G401.6 (cell line): ENCODE measurements at regions not wholly inside any gene's neighbourhood (a gene's known extent, or its start where the extent isn't known, plus 50 kb on each side); places are given as distances from the start of the nearest gene placed in this dataset.

Experiments used
- FAIRE-seq: peaks from 2 replicates; lab custom pipeline; 2012; peaks lifted over from hg19 to GRCh38; lab: Jason Lieb, UNC

GRCh38 chr5:133796186-133796585, 172.2 kb downstream of the C5orf15 start:
- no peak for FAIRE-seq

- no peak for FAIRE-seq
Measured at GRCh38 chr5:133794771-133795415, 173.5 kb downstream of the C5orf15 start.

DNA sequence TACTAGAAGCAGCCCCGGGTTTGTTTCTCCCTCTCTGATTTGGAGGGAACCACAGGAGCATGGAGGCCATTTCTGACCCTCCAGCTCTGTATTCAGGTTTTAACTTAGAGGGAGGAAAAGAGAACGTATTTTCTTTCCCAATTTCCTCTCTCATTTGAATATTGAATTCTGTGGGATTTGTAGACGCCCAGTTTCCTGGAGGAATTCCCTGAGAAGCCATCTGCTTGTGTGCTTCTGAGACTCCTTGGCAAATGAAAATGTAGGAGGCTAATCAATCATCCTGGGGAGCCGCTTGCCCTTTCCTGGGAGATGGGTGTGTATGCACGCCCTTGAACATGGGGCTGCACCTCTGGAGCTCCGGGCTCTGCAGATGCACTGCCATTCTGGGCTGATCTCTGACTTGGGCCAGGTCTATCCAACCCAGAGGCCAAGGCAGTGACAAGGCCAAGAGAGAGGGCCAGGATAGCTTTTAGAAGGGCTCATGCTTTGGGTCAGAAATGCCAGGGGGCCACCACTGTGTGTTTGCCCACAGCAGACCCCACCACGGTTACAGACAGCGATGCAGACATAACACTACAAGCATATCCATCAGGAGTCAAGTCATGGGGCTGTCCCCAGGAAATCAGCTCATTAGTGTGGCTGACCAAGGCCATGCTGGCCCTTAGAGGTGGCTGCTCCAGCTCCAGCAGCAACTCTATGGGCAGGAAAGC, 174.5 kb downstream of the C5orf15 start:
- FAIRE-seq, result no peak

DNA sequence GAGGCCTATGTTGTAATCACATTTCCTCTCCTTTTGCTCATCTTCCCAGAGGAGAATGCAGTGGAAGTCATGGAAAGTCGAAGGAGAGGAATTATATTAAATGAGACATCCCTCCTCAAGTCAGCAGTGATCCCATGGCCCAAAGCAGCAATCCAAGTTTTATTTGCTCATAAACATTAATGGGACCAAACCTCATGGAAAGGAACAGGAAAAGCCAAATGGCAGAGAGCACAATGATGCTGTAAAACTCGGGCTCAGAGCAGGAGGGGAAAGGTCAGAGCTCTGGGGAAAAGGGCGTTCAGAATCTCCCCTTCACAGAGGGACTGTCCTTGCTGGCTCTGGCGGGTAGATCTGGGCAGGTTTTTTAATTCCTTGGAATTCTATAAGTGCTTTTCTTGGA, 175.8 kb downstream of the C5orf15 start:
- no peak for FAIRE-seq

DNA sequence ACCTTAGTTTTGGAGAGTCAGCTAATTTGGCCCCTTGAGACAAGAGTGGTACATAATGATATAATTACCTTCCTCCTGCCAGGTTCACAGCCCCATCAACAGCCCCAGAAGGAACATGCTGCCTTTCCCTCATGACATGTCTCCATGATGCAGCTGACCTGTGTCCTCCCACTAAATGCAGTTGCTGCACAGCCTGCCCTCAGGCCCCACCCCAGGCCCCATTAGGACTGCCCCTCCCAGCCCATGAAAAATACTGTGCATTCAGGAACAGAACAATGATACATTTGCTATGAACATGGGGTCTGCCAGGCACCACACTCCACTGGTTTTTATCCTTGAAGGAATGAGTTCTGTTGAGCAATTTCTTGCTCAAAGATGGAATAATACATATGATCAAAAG, 176.4 kb downstream of the C5orf15 start:
- no peak for FAIRE-seq

DNA sequence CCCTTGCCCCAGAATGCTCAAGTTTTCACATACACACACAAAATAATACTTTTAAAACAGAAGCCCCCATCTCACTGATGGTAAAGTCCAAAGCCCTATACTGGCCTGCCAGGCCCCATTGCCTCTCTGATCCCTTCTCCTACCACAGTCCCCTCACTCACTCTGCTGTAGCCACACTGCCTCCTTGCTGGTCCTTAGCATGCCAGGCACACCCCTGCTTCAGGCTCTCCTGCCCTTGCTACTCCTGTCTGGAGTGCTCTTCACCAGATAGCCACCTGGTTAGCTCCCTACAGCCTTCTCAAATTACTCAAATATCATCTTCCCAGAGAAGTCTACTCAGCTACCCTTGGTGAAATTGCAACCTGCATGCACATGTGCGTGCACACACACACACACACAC, 177.5 kb downstream of the C5orf15 start:
- no peak for FAIRE-seq

DNA sequence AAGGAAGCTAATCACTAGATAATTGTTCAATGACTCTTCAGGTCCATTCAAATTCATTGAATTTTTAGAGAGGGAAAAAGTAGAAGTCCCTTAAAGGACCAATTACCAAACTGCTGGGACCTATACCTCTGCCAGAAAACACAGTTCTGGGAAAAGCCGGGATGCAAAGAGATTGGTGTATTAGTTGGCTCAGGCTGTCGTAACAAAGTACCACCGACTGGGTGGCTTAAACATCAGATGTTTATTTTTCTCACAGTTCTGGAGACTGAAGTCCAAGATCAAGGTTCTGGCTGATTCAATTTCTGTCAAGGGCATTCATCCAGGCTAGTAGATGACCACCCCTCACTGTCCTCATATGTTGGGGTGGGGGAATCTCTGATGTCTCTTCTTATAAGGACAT, 177.1 kb upstream of the FSTL4 start:
- no peak for FAIRE-seq

GRCh38 chr5:133788121-133788520, 175.8 kb upstream of the FSTL4 start:
- no peak for FAIRE-seq

DNA sequence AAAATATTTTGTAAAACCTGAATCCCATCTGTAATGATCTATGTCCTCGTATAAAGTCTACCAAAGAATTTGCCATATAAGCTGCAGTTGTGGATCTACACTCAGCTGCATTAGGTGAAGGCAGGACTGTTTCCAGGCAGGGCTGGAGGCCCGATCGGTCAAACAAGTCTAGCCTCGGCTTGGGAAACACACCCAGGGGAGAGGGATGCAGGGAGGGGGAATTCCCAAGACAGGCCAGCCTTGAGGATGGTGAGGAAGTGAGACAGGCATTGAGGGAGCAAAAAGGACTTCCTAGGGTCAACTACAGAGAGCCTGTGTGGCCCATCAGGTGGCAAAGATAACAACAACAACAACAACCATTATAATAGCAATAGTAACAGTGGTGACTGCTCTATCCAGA, 174.1 kb upstream of the FSTL4 start:
- FAIRE-seq, result no peak

DNA sequence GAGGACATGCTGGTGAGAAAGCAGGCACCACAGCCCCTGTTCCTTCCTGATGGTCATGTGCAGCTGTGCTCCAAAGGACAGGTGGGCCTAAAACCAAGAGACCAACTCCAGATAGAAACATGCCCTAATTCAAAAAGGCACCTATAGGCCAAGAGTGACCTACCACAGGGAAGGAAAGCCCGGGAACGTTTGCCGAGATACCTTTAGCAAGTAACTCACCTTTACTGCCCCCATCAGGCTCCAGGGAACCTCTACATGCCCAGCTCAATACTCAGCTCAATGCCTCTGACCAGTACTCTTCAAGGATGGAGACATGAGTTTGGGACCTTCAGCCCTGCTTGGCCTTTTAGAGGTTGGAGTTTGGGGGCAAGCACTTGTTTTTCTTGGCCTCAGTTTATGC, 172.8 kb upstream of the FSTL4 start:
- no peak for FAIRE-seq

GRCh38 chr5:133783481-133783880, 171.1 kb upstream of the FSTL4 start:
- FAIRE-seq, result no peak

- FAIRE-seq, result no peak
Measured at GRCh38 chr5:133782736-133783135, 170.4 kb upstream of the FSTL4 start.

DNA sequence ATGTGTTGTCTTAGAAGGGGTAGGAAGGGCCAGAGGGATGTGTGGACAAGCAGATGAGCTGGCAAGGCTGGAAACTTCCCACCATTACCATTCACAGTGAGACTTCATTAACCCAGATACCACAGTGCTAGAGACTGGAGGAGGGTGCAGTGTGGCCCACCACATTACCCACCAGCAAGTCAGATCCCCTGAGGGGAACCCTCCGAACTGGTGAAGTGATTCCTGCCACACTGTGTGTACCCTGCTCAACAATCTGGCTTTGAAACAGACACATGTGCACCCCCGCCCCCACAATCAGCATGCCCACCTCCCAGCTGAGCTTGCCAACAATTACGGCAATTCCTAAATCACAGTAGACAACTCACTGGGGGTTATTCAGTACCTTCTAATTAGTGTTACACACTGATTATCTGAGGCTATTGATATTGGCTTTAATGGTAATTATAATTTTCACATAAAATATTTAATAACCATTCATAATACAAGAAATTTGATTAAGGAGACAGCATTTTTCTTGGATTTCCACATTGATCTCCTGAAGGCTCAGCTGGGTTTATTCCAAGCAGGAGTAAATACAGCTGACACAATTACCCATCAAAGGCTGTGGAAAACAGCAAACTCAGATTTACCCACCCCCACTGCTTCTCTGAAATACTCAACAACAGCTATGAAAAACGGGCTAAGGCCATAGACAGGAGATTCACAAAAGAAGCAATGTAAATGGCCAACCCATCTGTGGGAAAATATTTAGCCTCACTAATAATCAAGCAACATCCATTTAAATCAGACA, 169.3 kb upstream of the FSTL4 start:
- no peak for FAIRE-seq

GRCh38 chr5:133780619-133781280, 168.4 kb upstream of the FSTL4 start:
- FAIRE-seq, result no peak

- no peak for FAIRE-seq
Measured at GRCh38 chr5:133779828-133780475, 167.6 kb upstream of the FSTL4 start.

GRCh38 chr5:133778636-133779035, 166.3 kb upstream of the FSTL4 start:
- FAIRE-seq, result no peak

GRCh38 chr5:133777951-133778350, 165.6 kb upstream of the FSTL4 start:
- no peak for FAIRE-seq

DNA sequence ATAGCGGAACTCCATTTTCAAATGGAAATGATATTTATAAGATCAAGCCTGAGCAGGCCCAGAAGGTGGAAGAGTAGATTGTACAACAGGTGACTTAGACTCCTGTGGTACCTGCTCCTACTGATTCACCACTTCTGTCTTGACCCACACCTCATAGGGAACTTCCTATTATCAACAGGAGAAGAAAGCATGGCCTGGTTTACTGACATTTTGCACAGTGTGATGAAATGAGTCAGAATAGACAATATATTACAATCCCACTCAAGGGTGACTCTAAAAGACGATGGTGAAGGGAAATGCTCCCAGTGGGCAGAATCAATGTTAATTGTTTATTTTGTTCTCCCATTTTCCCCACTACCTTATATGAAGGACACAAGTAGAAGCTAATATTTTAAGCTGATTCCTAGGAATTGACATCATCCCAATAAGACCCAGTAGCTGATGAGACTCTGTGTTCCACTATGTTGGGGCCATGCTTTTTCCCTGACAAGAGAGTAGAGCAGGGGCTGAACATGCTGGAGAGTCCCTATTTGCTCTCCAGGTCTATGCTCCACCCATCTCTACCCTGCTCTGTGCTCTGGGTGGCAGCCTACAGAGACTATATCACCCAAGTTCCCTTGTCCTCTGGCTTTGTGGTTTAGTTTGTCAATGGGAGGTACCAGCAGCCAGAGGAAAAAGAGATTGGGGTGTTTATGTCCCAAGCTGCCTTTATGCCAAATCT, 163.4 kb upstream of the FSTL4 start:
- no peak for FAIRE-seq

GRCh38 chr5:133773247-133774202, 161.2 kb upstream of the FSTL4 start:
- FAIRE-seq, result no peak

DNA sequence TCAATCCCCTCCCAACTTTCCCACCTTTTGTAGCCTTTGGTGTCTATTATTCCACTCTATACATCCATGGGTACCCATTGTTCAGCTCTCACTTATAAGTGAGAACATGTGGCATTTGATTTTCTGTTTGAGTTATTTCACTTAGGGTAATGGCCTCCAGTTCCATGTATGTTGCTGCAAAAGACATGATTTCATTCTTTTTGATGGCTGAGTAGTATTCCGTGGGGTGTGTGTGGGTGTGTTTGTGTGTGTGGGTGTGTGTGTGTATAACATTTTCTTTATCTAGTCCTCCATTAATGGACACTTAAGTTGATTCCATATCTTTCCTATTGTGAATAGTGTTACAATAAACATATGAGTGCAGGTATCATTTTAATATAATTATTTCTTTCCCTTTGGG, 157.5 kb upstream of the FSTL4 start:
- FAIRE-seq, result no peak

DNA sequence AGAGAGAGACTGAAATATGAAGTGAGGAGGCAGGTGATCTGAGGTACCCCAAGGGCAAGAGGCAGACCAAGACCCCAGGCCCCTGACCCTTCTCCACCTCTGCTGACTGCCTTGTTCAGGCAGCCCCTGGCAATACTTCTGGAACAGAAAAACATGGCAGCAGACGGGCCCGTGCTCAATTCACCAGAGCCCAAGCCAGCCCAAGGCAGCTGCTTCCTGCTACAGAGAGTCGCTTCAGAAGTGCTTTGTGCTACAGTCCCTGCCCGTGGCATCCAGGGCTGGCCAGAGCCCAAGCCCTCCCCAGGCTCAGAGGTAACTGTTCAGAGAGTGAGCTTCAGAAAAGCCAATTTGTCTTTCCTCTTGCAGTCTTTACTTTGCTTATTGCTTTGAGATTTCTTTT, 151.4 kb upstream of the FSTL4 start:
- no peak for FAIRE-seq
